ENCODE measurements at regions not wholly inside any gene's neighbourhood (a gene's known extent, or its start where the extent isn't known, plus 50 kb on each side); places are given as distances from the start of the nearest gene placed in this dataset.

GRCh38 chr2:195498839-195499490 lies 158.1 kb upstream of the SLC39A10 start:
- H3K9me3 ChIP-seq (ENCODE audit: insufficient read depth, low read depth, low read length) = no peaks in the 10 kb centered on the region
- no peak for FAIRE-seq
- no peaks in the 10 kb centered on the region for H3K9me3 Mint-ChIP-seq (ENCODE audit: unreplicated experiment)
- no peaks in the 10 kb centered on the region for H3K36me3 ChIP-seq (ENCODE audit: insufficient read depth, low read length)
- H3K4me1 Mint-ChIP-seq (ENCODE audit: low read depth, unreplicated experiment) = peaks cover 8% of the 10 kb centered on the region
- no peaks in the 10 kb centered on the region for H3K36me3 Mint-ChIP-seq (ENCODE audit: low read depth, unreplicated experiment)
- H3K4me3 ChIP-seq (ENCODE audit: insufficient read depth, low read depth, low read length) = no peak overlapping the region
- H3K27me3 Mint-ChIP-seq (ENCODE audit: low read depth, unreplicated experiment) = no peaks in the 10 kb centered on the region
- DNase-seq (ENCODE audit: low read depth) = peak; percentile 61
- H3K4me3 Mint-ChIP-seq (ENCODE audit: unreplicated experiment) = no peak overlapping the region
- H4K20me1 ChIP-seq (ENCODE audit: insufficient read depth, low read length) = no peaks in the 10 kb centered on the region
- no peak overlapping the region for H2AFZ ChIP-seq (ENCODE audit: low read depth, low read length)
- TF ChIP-seq CTCF (IDR thresholded peaks at IDR 0.05; ENCODE audit: insufficient read depth, low read depth, low read length) (no peak), EZH2 (IDR thresholded peaks at IDR 0.05; ENCODE audit: insufficient read depth, low read length) (no peak)
- H3K9ac ChIP-seq (ENCODE audit: low read length) = no peak overlapping the region
- H3K27ac ChIP-seq (ENCODE audit: low read depth, low read length) = no peak overlapping the region
- H3K79me2 ChIP-seq (ENCODE audit: insufficient read depth, low read length) = no peaks in the 10 kb centered on the region
- no peak overlapping the region for H3K4me2 ChIP-seq (ENCODE audit: low read length)
- H3K27me3 ChIP-seq (ENCODE audit: insufficient read depth, low read length) = no peaks in the 10 kb centered on the region
- H3K4me1 ChIP-seq (ENCODE audit: insufficient read depth, low read length) = no peaks in the 10 kb centered on the region
- H3K27ac Mint-ChIP-seq (ENCODE audit: unreplicated experiment) = no peak overlapping the region

- no peak for FAIRE-seq
- Histone ChIP-seq H3K9ac (ENCODE audit: low read length) (no peak overlapping the region), H3K4me1 (ENCODE audit: insufficient read depth, low read length) (no peaks in the 10 kb centered on the region), H3K27me3 (ENCODE audit: insufficient read depth, low read length) (no peaks in the 10 kb centered on the region), H3K79me2 (ENCODE audit: insufficient read depth, low read length) (no peaks in the 10 kb centered on the region), H3K27ac (ENCODE audit: low read depth, low read length) (no peak overlapping the region), H2AFZ (ENCODE audit: low read depth, low read length) (no peak overlapping the region), H3K9me3 (ENCODE audit: insufficient read depth, low read depth, low read length) (no peaks in the 10 kb centered on the region), H4K20me1 (ENCODE audit: insufficient read depth, low read length) (no peaks in the 10 kb centered on the region), H3K4me2 (ENCODE audit: low read length) (no peak overlapping the region), H3K4me3 (ENCODE audit: insufficient read depth, low read depth, low read length) (no peak overlapping the region), H3K36me3 (ENCODE audit: insufficient read depth, low read length) (no peaks in the 10 kb centered on the region)
- DNase-seq (ENCODE audit: low read depth) = no peak
- Mint-ChIP-seq H3K27me3 (ENCODE audit: low read depth, unreplicated experiment) (no peaks in the 10 kb centered on the region), H3K27ac (ENCODE audit: unreplicated experiment) (no peak overlapping the region), H3K4me1 (ENCODE audit: low read depth, unreplicated experiment) (peaks cover 8% of the 10 kb centered on the region), H3K4me3 (ENCODE audit: unreplicated experiment) (no peak overlapping the region), H3K9me3 (ENCODE audit: unreplicated experiment) (no peaks in the 10 kb centered on the region), H3K36me3 (ENCODE audit: low read depth, unreplicated experiment) (no peaks in the 10 kb centered on the region)
- no peak for TF ChIP-seq CTCF (IDR thresholded peaks at IDR 0.05; ENCODE audit: insufficient read depth, low read depth, low read length)
Measured at GRCh38 chr2:195498176-195498575, 158.8 kb upstream of the SLC39A10 start.

- peaks cover 8% of the 10 kb centered on the region for H3K4me1 Mint-ChIP-seq (ENCODE audit: low read depth, unreplicated experiment)
Measured at GRCh38 chr2:195496991-195497390, 160.0 kb upstream of the SLC39A10 start.

More at GRCh38 chr2:195496991-195497390, 160.0 kb upstream of the SLC39A10 start:
- FAIRE-seq (no peak), DNase-seq (ENCODE audit: low read depth) (no peak)
- H3K9me3 Mint-ChIP-seq (ENCODE audit: unreplicated experiment) = no peaks in the 10 kb centered on the region
- no peaks in the 10 kb centered on the region for H3K9me3 ChIP-seq (ENCODE audit: insufficient read depth, low read depth, low read length)
- H3K4me3 ChIP-seq (ENCODE audit: insufficient read depth, low read depth, low read length) = no peak overlapping the region
- TF ChIP-seq CTCF (IDR thresholded peaks at IDR 0.05; ENCODE audit: insufficient read depth, low read depth, low read length) (no peak), EZH2 (IDR thresholded peaks at IDR 0.05; ENCODE audit: insufficient read depth, low read length) (no peak)
- H4K20me1 ChIP-seq (ENCODE audit: insufficient read depth, low read length) = no peaks in the 10 kb centered on the region
- H3K27ac ChIP-seq (ENCODE audit: low read depth, low read length) = no peak overlapping the region
- no peak overlapping the region for H3K9ac ChIP-seq (ENCODE audit: low read length)
- H3K4me2 ChIP-seq (ENCODE audit: low read length) = no peak overlapping the region
- H3K27ac Mint-ChIP-seq (ENCODE audit: unreplicated experiment) = no peak overlapping the region
- H3K4me3 Mint-ChIP-seq (ENCODE audit: unreplicated experiment) = no peak overlapping the region
- H3K36me3 ChIP-seq (ENCODE audit: insufficient read depth, low read length) = no peaks in the 10 kb centered on the region
- no peaks in the 10 kb centered on the region for H3K27me3 Mint-ChIP-seq (ENCODE audit: low read depth, unreplicated experiment)
- no peaks in the 10 kb centered on the region for H3K27me3 ChIP-seq (ENCODE audit: insufficient read depth, low read length)
- H2AFZ ChIP-seq (ENCODE audit: low read depth, low read length) = no peak overlapping the region
- H3K79me2 ChIP-seq (ENCODE audit: insufficient read depth, low read length) = no peaks in the 10 kb centered on the region
- H3K36me3 Mint-ChIP-seq (ENCODE audit: low read depth, unreplicated experiment) = no peaks in the 10 kb centered on the region
- H3K4me1 ChIP-seq (ENCODE audit: insufficient read depth, low read length) = no peaks in the 10 kb centered on the region
